ENCODE measurements at regions not wholly inside any gene's neighbourhood (a gene's known extent, or its start where the extent isn't known, plus 50 kb on each side); places are given as distances from the start of the nearest gene placed in this dataset.

DNA sequence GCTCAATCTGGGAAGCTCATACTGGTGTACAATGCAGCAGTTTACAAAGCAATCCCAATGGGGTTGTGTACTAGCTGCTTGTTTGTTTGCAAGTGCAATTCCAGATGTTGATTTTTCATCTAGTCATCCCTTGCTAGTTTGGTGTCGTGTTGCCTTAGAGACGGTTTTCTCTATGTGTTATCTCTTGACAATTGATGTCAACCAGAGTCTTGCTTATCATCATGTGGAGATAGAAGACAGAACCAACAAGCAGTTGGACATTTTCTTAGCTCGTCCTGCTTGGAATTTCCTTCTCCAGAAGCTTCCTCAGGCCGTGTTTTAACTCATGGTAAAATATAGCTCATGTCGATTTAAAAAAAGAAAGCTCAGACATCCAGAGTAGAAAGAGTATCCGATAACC is 262.0 kb upstream of the KCNH8 start:
- H3K4me1 Mint-ChIP-seq (ENCODE audit: insufficient read depth, unreplicated experiment), result peaks cover 9% of the 10 kb centered on the region
- no TSS peak for BruUV-seq (replicated peaks)
- no peak overlapping the region for H3K27ac Mint-ChIP-seq (ENCODE audit: low read depth, unreplicated experiment)
- intact Hi-C loops (cut with micrococcal nuclease), result no loop called here
- no peak overlapping the region for H3K4me3 Mint-ChIP-seq (ENCODE audit: unreplicated experiment)
- no peak for DNase-seq (ENCODE audit: unreplicated experiment)
- no peaks in the 10 kb centered on the region for H3K36me3 Mint-ChIP-seq (ENCODE audit: insufficient read depth, unreplicated experiment)
- CTCF ChIA-PET, result interaction anchor here (0.6 to 1.0 kb wide), 4 partner anchors 17 to 102 kb away, joined by 3 to 4 read pairs (median 3); no protein-coding TSS in a partner anchor
- TF ChIP-seq, protein P1, sequence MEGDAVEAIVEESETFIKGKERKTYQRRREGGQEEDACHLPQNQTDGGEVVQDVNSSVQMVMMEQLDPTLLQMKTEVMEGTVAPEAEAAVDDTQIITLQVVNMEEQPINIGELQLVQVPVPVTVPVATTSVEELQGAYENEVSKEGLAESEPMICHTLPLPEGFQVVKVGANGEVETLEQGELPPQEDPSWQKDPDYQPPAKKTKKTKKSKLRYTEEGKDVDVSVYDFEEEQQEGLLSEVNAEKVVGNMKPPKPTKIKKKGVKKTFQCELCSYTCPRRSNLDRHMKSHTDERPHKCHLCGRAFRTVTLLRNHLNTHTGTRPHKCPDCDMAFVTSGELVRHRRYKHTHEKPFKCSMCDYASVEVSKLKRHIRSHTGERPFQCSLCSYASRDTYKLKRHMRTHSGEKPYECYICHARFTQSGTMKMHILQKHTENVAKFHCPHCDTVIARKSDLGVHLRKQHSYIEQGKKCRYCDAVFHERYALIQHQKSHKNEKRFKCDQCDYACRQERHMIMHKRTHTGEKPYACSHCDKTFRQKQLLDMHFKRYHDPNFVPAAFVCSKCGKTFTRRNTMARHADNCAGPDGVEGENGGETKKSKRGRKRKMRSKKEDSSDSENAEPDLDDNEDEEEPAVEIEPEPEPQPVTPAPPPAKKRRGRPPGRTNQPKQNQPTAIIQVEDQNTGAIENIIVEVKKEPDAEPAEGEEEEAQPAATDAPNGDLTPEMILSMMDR (IDR thresholded peaks at IDR 0.05; ENCODE audit: unreplicated experiment), result no peak
- POLR2A ChIA-PET, result no interaction called here
- no peaks in the 10 kb centered on the region for H3K27me3 Mint-ChIP-seq (ENCODE audit: insufficient read depth, unreplicated experiment)
- H3K9me3 Mint-ChIP-seq (ENCODE audit: unreplicated experiment), result no peaks in the 10 kb centered on the region

DNA sequence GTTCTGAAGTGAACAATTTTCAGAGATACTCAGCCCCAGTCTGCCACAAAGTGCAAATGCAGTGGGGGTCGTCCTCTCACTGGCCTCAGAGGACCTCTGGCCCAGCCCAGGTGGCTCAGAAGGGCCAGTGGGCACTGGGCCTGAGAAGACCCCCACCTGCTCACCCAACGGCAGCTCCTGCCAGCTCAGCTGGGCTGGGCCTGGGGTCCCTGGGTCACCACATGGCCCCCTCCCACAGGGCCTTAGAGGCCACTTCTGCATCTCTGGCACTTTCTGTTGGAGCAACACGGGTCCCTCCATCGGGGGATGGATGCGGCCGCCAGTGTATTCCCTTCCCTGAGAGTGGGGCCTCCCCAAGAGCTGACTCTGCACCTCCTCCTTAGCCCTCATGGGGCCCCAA is 262.7 kb upstream of the KCNH8 start:
- H3K4me1 Mint-ChIP-seq (ENCODE audit: insufficient read depth, unreplicated experiment), result peaks cover 4% of the 10 kb centered on the region
- TF ChIP-seq, protein P1 (IDR thresholded peaks at IDR 0.05; ENCODE audit: unreplicated experiment), result no peak
- no peak overlapping the region for H3K27ac Mint-ChIP-seq (ENCODE audit: low read depth, unreplicated experiment)
- BruUV-seq (replicated peaks), result no TSS peak
- intact Hi-C loops (cut with micrococcal nuclease), result no loop called here
- H3K36me3 Mint-ChIP-seq (ENCODE audit: insufficient read depth, unreplicated experiment), result no peaks in the 10 kb centered on the region
- ChIA-PET POLR2A (no interaction called here), CTCF (interaction anchor here (0.9 to 1.0 kb wide), 2 partner anchors 17 to 103 kb away, joined by 3 read pairs; no protein-coding TSS in a partner anchor)
- no peaks in the 10 kb centered on the region for H3K9me3 Mint-ChIP-seq (ENCODE audit: unreplicated experiment)
- no peak overlapping the region for H3K4me3 Mint-ChIP-seq (ENCODE audit: unreplicated experiment)
- DNase-seq (ENCODE audit: unreplicated experiment), result no peak
- no peaks in the 10 kb centered on the region for H3K27me3 Mint-ChIP-seq (ENCODE audit: insufficient read depth, unreplicated experiment)

DNA sequence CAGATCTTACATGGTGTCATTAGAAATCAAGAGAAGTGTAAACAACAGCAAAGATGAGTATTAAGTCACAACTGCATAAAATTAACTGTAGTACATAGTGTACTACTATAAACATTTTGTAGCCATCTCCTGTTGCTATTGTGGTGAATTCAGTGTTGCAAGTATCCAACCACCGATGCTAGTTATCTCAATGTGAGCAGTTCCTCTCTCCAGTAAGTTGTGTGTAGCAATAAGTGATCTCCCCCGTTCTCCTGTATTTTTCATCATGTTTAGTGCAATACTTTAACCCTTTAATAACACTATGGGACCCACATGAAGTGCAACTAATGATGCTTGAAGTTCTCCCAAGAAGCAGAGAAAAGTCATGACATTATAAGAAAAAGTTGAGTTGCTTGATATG is 264.7 kb upstream of the KCNH8 start:
- no peak for DNase-seq (ENCODE audit: unreplicated experiment)
- Mint-ChIP-seq H3K4me3 (ENCODE audit: unreplicated experiment) (no peak overlapping the region), H3K36me3 (ENCODE audit: insufficient read depth, unreplicated experiment) (no peaks in the 10 kb centered on the region), H3K27me3 (ENCODE audit: insufficient read depth, unreplicated experiment) (no peaks in the 10 kb centered on the region), H3K27ac (ENCODE audit: low read depth, unreplicated experiment) (no peak overlapping the region), H3K9me3 (ENCODE audit: unreplicated experiment) (no peaks in the 10 kb centered on the region), H3K4me1 (ENCODE audit: insufficient read depth, unreplicated experiment) (no peaks in the 10 kb centered on the region)
- ChIA-PET CTCF (no interaction called here), POLR2A (no interaction called here)
- TF ChIP-seq, protein P1 (IDR thresholded peaks at IDR 0.05; ENCODE audit: unreplicated experiment), result no peak
- intact Hi-C loops (cut with micrococcal nuclease), result no loop called here
- no TSS peak for BruUV-seq (replicated peaks)

DNA sequence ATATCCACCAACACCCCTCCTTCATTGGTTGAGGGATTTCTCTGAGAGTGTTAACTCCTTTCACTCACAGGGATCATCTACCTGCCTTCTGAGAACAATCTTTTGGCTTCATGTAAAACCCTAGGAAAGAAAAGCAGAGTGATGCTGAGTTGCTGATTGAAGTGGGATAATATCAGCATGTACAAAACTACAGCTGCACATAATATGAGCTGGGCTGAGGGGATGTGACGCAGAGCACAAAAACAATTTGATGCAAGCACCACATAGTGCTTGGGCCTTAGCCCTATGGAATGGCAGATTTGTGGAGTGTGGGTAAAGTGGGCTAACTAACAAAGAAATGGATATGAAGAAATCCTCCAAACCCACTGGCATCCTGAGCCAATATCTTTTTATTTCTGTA is 267.6 kb upstream of the KCNH8 start:
- H3K27ac Mint-ChIP-seq (ENCODE audit: low read depth, unreplicated experiment), result no peak overlapping the region
- CTCF ChIA-PET, result no interaction called here
- TF ChIP-seq, protein P1 (IDR thresholded peaks at IDR 0.05; ENCODE audit: unreplicated experiment), result no peak
- H3K9me3 Mint-ChIP-seq (ENCODE audit: unreplicated experiment), result no peaks in the 10 kb centered on the region
- no peaks in the 10 kb centered on the region for H3K27me3 Mint-ChIP-seq (ENCODE audit: insufficient read depth, unreplicated experiment)
- no TSS peak for BruUV-seq (replicated peaks)
- POLR2A ChIA-PET, result no interaction called here
- H3K4me1 Mint-ChIP-seq (ENCODE audit: insufficient read depth, unreplicated experiment), result no peaks in the 10 kb centered on the region
- DNase-seq (ENCODE audit: unreplicated experiment), result no peak
- no peak overlapping the region for H3K4me3 Mint-ChIP-seq (ENCODE audit: unreplicated experiment)
- intact Hi-C loops (cut with micrococcal nuclease), result no loop called here
- H3K36me3 Mint-ChIP-seq (ENCODE audit: insufficient read depth, unreplicated experiment), result no peaks in the 10 kb centered on the region
